GM23338 (cell line): ENCODE measurements at regions not wholly inside any gene's neighbourhood (a gene's known extent, or its start where the extent isn't known, plus 50 kb on each side); places are given as distances from the start of the nearest gene placed in this dataset.

Experiments used
- ATAC-seq: fragments of 200-7000 bp; cut with Tn5 transposase; 3 replicates; pipeline ENCODE4 v1.9.1; 2020
- DNase-seq: peaks from one replicate; pipeline ENCODE4 v3.0.0-alpha.2; 2015; ENCODE audit warnings: low spot score
- H2AFZ ChIP-seq: fragments of 200-600 bp; sonication (generic); 2 replicates; pipeline ENCODE4 v1.8.0; 2016; ENCODE audit warnings: antibody characterized with exemption, mild to moderate bottlenecking, moderate library complexity
- H3F3A ChIP-seq: fragments of 200-600 bp; sonication (generic); replicated peaks from 2 replicates; pipeline ENCODE4 v1.8.0; 2017; ENCODE audit warnings: antibody characterized with exemption, mixed run types, low read depth
- H3K27ac ChIP-seq: fragments of 200-600 bp; sonication (generic); 2 replicates; pipeline ENCODE4 v1.6.1; 2016; ENCODE audit warnings: low read depth
- H3K27me3 ChIP-seq: fragments of 200-600 bp; sonication (generic); 2 replicates; pipeline ENCODE4 v1.8.0; 2016; ENCODE audit warnings: mild to moderate bottlenecking, mixed run types, moderate library complexity; ENCODE audit not compliant: insufficient read depth
- H3K36me3 ChIP-seq: fragments of 200-600 bp; sonication (generic); 2 replicates; pipeline ENCODE4 v1.8.0; 2016; ENCODE audit warnings: mild to moderate bottlenecking; ENCODE audit not compliant: insufficient read depth
- H3K4me1 ChIP-seq: fragments of 200-600 bp; sonication (generic); 2 replicates; pipeline ENCODE4 v1.8.0; 2016; ENCODE audit warnings: mild to moderate bottlenecking, moderate library complexity; ENCODE audit not compliant: insufficient read depth
- H3K4me2 ChIP-seq: fragments of 200-600 bp; sonication (generic); 2 replicates; pipeline ENCODE4 v1.7.1; 2017; ENCODE audit warnings: mixed run types
- H3K4me3 ChIP-seq: fragments of 200-600 bp; sonication (generic); 2 replicates; pipeline ENCODE4 v1.6.1; 2016; ENCODE audit warnings: mixed run types
- H3K79me2 ChIP-seq: fragments of 200-600 bp; sonication (generic); replicated peaks from 2 replicates; pipeline ENCODE4 v1.8.0; 2017; ENCODE audit warnings: mild to moderate bottlenecking; ENCODE audit not compliant: insufficient read depth
- H3K9me2 ChIP-seq: fragments of 200-600 bp; sonication (generic); 2 replicates; pipeline ENCODE4 v1.8.0; 2017; ENCODE audit not compliant: insufficient read depth
- H4K20me1 ChIP-seq: fragments of 200-600 bp; sonication (generic); replicated peaks from 2 replicates; pipeline ENCODE4 v1.8.0; 2017; ENCODE audit warnings: mild to moderate bottlenecking; ENCODE audit not compliant: insufficient read depth
- H3K27ac Mint-ChIP-seq: 2 replicates; pipeline ENCODE4 v1.8.0; 2020; ENCODE audit warnings: inconsistent platforms, mild to moderate bottlenecking, moderate library complexity, mixed read lengths
- H3K27me3 Mint-ChIP-seq: 3 replicates; pipeline ENCODE4 v1.8.0; 2022; ENCODE audit warnings: low read depth, mild to moderate bottlenecking, moderate library complexity, mixed read lengths, inconsistent platforms; ENCODE audit not compliant: insufficient read depth, poor library complexity
- H3K36me3 Mint-ChIP-seq: 3 replicates; pipeline ENCODE4 v1.8.0; 2021; ENCODE audit warnings: low read depth, mild to moderate bottlenecking, inconsistent platforms, moderate library complexity, mixed read lengths
- H3K4me1 Mint-ChIP-seq: 3 replicates; pipeline ENCODE4 v1.8.0; 2020; ENCODE audit warnings: mild to moderate bottlenecking, inconsistent platforms, mixed read lengths
- H3K4me3 Mint-ChIP-seq: 3 replicates; pipeline ENCODE4 v1.8.0; 2021; ENCODE audit warnings: moderate library complexity, mild to moderate bottlenecking, inconsistent platforms, mixed read lengths
- H3K9me3 Mint-ChIP-seq: 3 replicates; pipeline ENCODE4 v1.8.0; 2020; ENCODE audit warnings: moderate library complexity, mild to moderate bottlenecking, inconsistent platforms, mixed read lengths
- EZH2phosphoT487 ChIP-seq: fragments of 200-600 bp; sonication (generic); IDR thresholded peaks from one replicate; pipeline ENCODE4 v1.8.1; 2018; ENCODE audit warnings: antibody characterized with exemption; ENCODE audit not compliant: unreplicated experiment
- STAT1 ChIP-seq: IDR thresholded peaks from one replicate; pipeline ENCODE4 v1.6.1; 2016; ENCODE audit warnings: antibody characterized with exemption; ENCODE audit not compliant: unreplicated experiment
- TF ChIP-seq, protein P1 (sequence below): IDR thresholded peaks from 2 replicates; pipeline ENCODE4 v1.6.1; 2016; ENCODE audit warnings: antibody characterized with exemption
- TF ChIP-seq, protein P2 (sequence below): fragments of 250-450 bp; sonication (Bioruptor Pico); IDR thresholded peaks from 2 replicates; pipeline ENCODE4 v1.5.0; 2020; ENCODE audit warnings: mild to moderate bottlenecking, moderate library complexity
- TF ChIP-seq, protein P3 (sequence below): IDR thresholded peaks from one replicate; pipeline ENCODE4 v1.6.1; 2018; ENCODE audit warnings: antibody characterized with exemption; ENCODE audit not compliant: unreplicated experiment

DNA sequence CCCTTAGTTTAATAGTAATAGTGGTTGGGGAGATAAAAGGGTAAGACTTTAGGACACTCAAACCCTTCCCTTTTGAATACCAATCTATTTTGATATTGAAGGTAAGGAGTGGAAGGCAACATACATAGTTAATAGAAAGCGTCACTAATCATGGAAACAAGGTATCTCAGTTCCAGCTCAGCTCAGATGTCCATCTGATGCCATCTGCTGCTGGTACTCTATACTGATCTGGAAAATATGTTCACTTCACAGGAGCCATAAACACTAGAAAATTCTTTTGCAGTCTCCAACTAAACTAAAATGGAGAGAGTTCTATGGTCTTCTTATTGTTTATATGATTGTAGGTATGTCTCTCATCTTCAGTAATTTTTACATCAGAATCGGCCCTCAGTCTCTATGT lies 1777.1 kb downstream of the OTOL1 start:
- Mint-ChIP-seq H3K9me3 (no peaks in the 10 kb centered on the region), H3K27ac (no peak overlapping the region), H3K36me3 (no peaks in the 10 kb centered on the region), H3K27me3 (no peaks in the 10 kb centered on the region), H3K4me3 (no peak overlapping the region), H3K4me1 (no peaks in the 10 kb centered on the region)
- Histone ChIP-seq H3K9me2 (no peaks in the 10 kb centered on the region), H4K20me1 (no peaks in the 10 kb centered on the region), H3K79me2 (no peaks in the 10 kb centered on the region), H3K27ac (no peak overlapping the region), H3K4me3 (no peak overlapping the region), H3K4me2 (no peak overlapping the region), H2AFZ (no peak overlapping the region), H3K4me1 (no peaks in the 10 kb centered on the region), H3K27me3 (no peaks in the 10 kb centered on the region), H3K36me3 (no peaks in the 10 kb centered on the region), H3F3A (no peaks in the 10 kb centered on the region)
- TF ChIP-seq, protein P1, sequence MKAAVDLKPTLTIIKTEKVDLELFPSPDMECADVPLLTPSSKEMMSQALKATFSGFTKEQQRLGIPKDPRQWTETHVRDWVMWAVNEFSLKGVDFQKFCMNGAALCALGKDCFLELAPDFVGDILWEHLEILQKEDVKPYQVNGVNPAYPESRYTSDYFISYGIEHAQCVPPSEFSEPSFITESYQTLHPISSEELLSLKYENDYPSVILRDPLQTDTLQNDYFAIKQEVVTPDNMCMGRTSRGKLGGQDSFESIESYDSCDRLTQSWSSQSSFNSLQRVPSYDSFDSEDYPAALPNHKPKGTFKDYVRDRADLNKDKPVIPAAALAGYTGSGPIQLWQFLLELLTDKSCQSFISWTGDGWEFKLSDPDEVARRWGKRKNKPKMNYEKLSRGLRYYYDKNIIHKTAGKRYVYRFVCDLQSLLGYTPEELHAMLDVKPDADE: no peak
- TF ChIP-seq STAT1: no peak
- DNase-seq: no peak
- no peak for ATAC-seq

DNA sequence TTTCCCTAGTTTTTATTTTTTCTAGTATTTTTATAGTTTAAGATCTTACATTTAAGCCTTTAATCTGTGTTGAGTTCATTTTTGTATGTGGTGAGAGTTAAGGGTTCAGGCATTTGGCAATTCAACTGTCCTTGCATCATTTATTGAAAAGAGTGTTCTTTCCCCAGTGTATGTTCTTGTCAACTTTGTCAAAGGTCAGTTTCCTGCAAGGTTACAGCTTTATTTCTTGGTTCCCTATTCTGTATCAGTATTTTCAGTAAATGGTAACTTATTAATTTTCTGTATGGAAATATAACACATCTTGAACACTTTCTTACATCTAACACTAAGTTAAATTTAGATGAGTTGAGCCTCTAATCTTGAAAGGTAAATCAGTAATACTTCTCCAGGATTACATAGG lies 1770.1 kb downstream of the OTOL1 start:
- no peak overlapping the region for H3K27ac ChIP-seq
- ATAC-seq: no peak
- H3K79me2 ChIP-seq: no peaks in the 10 kb centered on the region

More for the DNA sequence above, 1770.1 kb downstream of the OTOL1 start:
- Histone ChIP-seq H2AFZ (no peak overlapping the region), H3K36me3 (no peaks in the 10 kb centered on the region), H4K20me1 (no peaks in the 10 kb centered on the region), H3K4me2 (no peak overlapping the region), H3K4me1 (no peaks in the 10 kb centered on the region), H3K27me3 (no peaks in the 10 kb centered on the region), H3F3A (no peaks in the 10 kb centered on the region), H3K4me3 (no peak overlapping the region), H3K9me2 (no peaks in the 10 kb centered on the region)
- no peak for DNase-seq
- Mint-ChIP-seq H3K36me3 (no peaks in the 10 kb centered on the region), H3K27ac (no peak overlapping the region), H3K4me3 (no peak overlapping the region), H3K4me1 (no peaks in the 10 kb centered on the region), H3K27me3 (no peaks in the 10 kb centered on the region), H3K9me3 (no peaks in the 10 kb centered on the region; the same call in 2 of the 3 replicates)
- no peak for TF ChIP-seq STAT1
- TF ChIP-seq, protein P2, sequence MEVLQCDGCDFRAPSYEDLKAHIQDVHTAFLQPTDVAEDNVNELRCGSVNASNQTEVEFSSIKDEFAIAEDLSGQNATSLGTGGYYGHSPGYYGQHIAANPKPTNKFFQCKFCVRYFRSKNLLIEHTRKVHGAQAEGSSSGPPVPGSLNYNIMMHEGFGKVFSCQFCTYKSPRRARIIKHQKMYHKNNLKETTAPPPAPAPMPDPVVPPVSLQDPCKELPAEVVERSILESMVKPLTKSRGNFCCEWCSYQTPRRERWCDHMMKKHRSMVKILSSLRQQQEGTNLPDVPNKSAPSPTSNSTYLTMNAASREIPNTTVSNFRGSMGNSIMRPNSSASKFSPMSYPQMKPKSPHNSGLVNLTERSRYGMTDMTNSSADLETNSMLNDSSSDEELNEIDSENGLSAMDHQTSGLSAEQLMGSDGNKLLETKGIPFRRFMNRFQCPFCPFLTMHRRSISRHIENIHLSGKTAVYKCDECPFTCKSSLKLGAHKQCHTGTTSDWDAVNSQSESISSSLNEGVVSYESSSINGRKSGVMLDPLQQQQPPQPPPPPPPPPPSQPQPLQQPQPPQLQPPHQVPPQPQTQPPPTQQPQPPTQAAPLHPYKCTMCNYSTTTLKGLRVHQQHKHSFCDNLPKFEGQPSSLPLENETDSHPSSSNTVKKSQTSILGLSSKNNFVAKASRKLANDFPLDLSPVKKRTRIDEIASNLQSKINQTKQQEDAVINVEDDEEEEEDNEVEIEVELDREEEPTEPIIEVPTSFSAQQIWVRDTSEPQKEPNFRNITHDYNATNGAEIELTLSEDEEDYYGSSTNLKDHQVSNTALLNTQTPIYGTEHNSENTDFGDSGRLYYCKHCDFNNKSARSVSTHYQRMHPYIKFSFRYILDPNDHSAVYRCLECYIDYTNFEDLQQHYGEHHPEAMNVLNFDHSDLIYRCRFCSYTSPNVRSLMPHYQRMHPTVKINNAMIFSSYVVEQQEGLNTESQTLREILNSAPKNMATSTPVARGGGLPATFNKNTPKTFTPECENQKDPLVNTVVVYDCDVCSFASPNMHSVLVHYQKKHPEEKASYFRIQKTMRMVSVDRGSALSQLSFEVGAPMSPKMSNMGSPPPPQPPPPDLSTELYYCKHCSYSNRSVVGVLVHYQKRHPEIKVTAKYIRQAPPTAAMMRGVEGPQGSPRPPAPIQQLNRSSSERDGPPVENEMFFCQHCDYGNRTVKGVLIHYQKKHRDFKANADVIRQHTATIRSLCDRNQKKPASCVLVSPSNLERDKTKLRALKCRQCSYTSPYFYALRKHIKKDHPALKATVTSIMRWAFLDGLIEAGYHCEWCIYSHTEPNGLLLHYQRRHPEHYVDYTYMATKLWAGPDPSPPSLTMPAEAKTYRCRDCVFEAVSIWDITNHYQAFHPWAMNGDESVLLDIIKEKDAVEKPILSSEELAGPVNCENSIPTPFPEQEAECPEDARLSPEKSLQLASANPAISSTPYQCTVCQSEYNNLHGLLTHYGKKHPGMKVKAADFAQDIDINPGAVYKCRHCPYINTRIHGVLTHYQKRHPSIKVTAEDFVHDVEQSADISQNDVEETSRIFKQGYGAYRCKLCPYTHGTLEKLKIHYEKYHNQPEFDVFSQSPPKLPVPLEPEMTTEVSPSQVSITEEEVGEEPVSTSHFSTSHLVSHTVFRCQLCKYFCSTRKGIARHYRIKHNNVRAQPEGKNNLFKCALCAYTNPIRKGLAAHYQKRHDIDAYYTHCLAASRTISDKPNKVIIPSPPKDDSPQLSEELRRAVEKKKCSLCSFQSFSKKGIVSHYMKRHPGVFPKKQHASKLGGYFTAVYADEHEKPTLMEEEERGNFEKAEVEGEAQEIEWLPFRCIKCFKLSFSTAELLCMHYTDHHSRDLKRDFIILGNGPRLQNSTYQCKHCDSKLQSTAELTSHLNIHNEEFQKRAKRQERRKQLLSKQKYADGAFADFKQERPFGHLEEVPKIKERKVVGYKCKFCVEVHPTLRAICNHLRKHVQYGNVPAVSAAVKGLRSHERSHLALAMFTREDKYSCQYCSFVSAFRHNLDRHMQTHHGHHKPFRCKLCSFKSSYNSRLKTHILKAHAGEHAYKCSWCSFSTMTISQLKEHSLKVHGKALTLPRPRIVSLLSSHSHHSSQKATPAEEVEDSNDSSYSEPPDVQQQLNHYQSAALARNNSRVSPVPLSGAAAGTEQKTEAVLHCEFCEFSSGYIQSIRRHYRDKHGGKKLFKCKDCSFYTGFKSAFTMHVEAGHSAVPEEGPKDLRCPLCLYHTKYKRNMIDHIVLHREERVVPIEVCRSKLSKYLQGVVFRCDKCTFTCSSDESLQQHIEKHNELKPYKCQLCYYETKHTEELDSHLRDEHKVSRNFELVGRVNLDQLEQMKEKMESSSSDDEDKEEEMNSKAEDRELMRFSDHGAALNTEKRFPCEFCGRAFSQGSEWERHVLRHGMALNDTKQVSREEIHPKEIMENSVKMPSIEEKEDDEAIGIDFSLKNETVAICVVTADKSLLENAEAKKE (CRISPR knock-in tag): no peak
- no peak for TF ChIP-seq EZH2phosphoT487
- TF ChIP-seq, protein P3, sequence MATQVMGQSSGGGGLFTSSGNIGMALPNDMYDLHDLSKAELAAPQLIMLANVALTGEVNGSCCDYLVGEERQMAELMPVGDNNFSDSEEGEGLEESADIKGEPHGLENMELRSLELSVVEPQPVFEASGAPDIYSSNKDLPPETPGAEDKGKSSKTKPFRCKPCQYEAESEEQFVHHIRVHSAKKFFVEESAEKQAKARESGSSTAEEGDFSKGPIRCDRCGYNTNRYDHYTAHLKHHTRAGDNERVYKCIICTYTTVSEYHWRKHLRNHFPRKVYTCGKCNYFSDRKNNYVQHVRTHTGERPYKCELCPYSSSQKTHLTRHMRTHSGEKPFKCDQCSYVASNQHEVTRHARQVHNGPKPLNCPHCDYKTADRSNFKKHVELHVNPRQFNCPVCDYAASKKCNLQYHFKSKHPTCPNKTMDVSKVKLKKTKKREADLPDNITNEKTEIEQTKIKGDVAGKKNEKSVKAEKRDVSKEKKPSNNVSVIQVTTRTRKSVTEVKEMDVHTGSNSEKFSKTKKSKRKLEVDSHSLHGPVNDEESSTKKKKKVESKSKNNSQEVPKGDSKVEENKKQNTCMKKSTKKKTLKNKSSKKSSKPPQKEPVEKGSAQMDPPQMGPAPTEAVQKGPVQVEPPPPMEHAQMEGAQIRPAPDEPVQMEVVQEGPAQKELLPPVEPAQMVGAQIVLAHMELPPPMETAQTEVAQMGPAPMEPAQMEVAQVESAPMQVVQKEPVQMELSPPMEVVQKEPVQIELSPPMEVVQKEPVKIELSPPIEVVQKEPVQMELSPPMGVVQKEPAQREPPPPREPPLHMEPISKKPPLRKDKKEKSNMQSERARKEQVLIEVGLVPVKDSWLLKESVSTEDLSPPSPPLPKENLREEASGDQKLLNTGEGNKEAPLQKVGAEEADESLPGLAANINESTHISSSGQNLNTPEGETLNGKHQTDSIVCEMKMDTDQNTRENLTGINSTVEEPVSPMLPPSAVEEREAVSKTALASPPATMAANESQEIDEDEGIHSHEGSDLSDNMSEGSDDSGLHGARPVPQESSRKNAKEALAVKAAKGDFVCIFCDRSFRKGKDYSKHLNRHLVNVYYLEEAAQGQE: no peak
- TF ChIP-seq, protein P1: no peak
